H1 (cell line): ENCODE measurements at regions not wholly inside any gene's neighbourhood (a gene's known extent, or its start where the extent isn't known, plus 50 kb on each side); places are given as distances from the start of the nearest gene placed in this dataset.

Experiments used
- ASH2L ChIP-seq: fragments of 200-600, 300-600 bp; sonication (generic); IDR thresholded peaks from one replicate; pipeline ENCODE4 v1.7.1; 2017; ENCODE audit warnings: low read length
- CHD2 ChIP-seq: IDR thresholded peaks from 2 replicates; pipeline ENCODE4 v1.6.1; 2012; ENCODE audit warnings: low read length, improper control_type of control experiment
- FOSL1 ChIP-seq: IDR thresholded peaks from 2 replicates; pipeline ENCODE4 v1.6.1; 2011; ENCODE audit warnings: mild to moderate bottlenecking, low read depth, low read length, moderate library complexity; ENCODE audit not compliant: insufficient read depth
- TF ChIP-seq, protein P1 (sequence below): IDR thresholded peaks from 2 replicates; pipeline ENCODE4 v1.6.1; 2012; ENCODE audit warnings: low read length, inconsistent platforms
- TF ChIP-seq, protein P2 (sequence below): fragments of 300-600 bp; sonication (generic); IDR thresholded peaks from 2 replicates; pipeline ENCODE4 v1.7.1; 2012; ENCODE audit warnings: low read length, moderate library complexity, mild to moderate bottlenecking, inconsistent platforms; ENCODE audit not compliant: insufficient replicate concordance

DNA sequence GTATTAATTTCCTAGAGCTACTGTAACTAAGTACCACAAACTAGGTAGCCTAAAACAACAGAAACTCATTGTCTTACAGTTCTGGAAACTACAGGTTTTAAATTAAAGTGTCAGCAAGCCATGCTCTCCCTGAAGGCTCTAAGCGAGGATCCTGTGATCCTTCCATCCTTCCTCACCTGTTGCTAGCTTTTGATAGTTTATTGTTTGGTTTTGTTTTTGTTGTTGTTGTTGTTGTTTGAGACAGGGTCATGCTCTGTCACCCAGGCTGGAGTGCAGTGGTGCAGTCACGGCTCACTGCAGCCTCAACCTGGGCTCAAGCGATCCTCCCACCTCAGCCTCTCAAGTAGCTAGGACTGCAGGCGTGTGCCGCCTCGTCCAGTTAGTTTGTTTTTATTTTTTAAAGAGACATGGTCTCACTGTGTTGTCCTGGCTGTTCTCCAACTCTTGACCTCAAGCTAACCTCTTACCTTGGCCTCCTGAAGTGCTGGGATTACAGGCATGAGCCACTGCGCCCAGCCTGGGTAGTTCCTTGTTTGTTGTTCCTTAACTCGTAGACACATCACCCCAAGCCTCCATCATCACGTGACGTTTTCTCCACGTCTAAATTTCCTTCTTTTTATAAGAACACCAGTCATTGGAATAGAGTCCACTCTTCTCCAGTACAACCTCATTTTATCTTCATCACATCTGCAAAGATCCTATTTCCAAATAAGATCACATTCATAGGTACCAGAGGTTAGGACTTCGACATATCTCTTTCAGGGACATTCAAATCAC is 109.1 kb downstream of the AKR1D1 start (continued):
- TF ChIP-seq, protein P1, sequence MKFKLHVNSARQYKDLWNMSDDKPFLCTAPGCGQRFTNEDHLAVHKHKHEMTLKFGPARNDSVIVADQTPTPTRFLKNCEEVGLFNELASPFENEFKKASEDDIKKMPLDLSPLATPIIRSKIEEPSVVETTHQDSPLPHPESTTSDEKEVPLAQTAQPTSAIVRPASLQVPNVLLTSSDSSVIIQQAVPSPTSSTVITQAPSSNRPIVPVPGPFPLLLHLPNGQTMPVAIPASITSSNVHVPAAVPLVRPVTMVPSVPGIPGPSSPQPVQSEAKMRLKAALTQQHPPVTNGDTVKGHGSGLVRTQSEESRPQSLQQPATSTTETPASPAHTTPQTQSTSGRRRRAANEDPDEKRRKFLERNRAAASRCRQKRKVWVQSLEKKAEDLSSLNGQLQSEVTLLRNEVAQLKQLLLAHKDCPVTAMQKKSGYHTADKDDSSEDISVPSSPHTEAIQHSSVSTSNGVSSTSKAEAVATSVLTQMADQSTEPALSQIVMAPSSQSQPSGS: no peak
- TF ChIP-seq, protein P2, sequence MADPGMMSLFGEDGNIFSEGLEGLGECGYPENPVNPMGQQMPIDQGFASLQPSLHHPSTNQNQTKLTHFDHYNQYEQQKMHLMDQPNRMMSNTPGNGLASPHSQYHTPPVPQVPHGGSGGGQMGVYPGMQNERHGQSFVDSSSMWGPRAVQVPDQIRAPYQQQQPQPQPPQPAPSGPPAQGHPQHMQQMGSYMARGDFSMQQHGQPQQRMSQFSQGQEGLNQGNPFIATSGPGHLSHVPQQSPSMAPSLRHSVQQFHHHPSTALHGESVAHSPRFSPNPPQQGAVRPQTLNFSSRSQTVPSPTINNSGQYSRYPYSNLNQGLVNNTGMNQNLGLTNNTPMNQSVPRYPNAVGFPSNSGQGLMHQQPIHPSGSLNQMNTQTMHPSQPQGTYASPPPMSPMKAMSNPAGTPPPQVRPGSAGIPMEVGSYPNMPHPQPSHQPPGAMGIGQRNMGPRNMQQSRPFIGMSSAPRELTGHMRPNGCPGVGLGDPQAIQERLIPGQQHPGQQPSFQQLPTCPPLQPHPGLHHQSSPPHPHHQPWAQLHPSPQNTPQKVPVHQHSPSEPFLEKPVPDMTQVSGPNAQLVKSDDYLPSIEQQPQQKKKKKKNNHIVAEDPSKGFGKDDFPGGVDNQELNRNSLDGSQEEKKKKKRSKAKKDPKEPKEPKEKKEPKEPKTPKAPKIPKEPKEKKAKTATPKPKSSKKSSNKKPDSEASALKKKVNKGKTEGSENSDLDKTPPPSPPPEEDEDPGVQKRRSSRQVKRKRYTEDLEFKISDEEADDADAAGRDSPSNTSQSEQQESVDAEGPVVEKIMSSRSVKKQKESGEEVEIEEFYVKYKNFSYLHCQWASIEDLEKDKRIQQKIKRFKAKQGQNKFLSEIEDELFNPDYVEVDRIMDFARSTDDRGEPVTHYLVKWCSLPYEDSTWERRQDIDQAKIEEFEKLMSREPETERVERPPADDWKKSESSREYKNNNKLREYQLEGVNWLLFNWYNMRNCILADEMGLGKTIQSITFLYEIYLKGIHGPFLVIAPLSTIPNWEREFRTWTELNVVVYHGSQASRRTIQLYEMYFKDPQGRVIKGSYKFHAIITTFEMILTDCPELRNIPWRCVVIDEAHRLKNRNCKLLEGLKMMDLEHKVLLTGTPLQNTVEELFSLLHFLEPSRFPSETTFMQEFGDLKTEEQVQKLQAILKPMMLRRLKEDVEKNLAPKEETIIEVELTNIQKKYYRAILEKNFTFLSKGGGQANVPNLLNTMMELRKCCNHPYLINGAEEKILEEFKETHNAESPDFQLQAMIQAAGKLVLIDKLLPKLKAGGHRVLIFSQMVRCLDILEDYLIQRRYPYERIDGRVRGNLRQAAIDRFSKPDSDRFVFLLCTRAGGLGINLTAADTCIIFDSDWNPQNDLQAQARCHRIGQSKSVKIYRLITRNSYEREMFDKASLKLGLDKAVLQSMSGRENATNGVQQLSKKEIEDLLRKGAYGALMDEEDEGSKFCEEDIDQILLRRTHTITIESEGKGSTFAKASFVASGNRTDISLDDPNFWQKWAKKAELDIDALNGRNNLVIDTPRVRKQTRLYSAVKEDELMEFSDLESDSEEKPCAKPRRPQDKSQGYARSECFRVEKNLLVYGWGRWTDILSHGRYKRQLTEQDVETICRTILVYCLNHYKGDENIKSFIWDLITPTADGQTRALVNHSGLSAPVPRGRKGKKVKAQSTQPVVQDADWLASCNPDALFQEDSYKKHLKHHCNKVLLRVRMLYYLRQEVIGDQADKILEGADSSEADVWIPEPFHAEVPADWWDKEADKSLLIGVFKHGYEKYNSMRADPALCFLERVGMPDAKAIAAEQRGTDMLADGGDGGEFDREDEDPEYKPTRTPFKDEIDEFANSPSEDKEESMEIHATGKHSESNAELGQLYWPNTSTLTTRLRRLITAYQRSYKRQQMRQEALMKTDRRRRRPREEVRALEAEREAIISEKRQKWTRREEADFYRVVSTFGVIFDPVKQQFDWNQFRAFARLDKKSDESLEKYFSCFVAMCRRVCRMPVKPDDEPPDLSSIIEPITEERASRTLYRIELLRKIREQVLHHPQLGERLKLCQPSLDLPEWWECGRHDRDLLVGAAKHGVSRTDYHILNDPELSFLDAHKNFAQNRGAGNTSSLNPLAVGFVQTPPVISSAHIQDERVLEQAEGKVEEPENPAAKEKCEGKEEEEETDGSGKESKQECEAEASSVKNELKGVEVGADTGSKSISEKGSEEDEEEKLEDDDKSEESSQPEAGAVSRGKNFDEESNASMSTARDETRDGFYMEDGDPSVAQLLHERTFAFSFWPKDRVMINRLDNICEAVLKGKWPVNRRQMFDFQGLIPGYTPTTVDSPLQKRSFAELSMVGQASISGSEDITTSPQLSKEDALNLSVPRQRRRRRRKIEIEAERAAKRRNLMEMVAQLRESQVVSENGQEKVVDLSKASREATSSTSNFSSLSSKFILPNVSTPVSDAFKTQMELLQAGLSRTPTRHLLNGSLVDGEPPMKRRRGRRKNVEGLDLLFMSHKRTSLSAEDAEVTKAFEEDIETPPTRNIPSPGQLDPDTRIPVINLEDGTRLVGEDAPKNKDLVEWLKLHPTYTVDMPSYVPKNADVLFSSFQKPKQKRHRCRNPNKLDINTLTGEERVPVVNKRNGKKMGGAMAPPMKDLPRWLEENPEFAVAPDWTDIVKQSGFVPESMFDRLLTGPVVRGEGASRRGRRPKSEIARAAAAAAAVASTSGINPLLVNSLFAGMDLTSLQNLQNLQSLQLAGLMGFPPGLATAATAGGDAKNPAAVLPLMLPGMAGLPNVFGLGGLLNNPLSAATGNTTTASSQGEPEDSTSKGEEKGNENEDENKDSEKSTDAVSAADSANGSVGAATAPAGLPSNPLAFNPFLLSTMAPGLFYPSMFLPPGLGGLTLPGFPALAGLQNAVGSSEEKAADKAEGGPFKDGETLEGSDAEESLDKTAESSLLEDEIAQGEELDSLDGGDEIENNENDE: no peak
- TF ChIP-seq FOSL1 (no peak), ASH2L (no peak), CHD2 (no peak)
- TF ChIP-seq, all 59 proteins: peak for 0
